Loucy (cell line): ENCODE measurements at regions not wholly inside any gene's neighbourhood (a gene's known extent, or its start where the extent isn't known, plus 50 kb on each side); places are given as distances from the start of the nearest gene placed in this dataset.

Experiments
- CTCF ChIP-seq: fragments of 200-600 bp; sonication (generic); conservative IDR thresholded peaks from 2 replicates; pipeline ENCODE4 v1.5.1; 2014; ENCODE audit warnings: mild to moderate bottlenecking, antibody characterized with exemption, low read length
- EZH2phosphoT487 ChIP-seq: fragments of 200-600 bp; IDR thresholded peaks from 2 replicates; pipeline ENCODE4 v1.6.1; 2018; ENCODE audit warnings: antibody characterized with exemption, mild to moderate bottlenecking, moderate library complexity, borderline replicate concordance

GRCh38 chr14:58738189-58738836 lies 100.6 kb downstream of the DACT1 start:
- no peak for TF ChIP-seq CTCF
- no peak for TF ChIP-seq EZH2phosphoT487
